HG03025 (cell line): ENCODE measurements at regions not wholly inside any gene's neighbourhood (a gene's known extent, or its start where the extent isn't known, plus 50 kb on each side); places are given as distances from the start of the nearest gene placed in this dataset.
"Not testable (repeated sequence)": the region's sequence is repeated elsewhere in the genome, so short reads cannot be mapped to it uniquely, and the experiment has no call there.

Experiments used
- ATAC-seq: cut with Tn5 transposase; IDR thresholded peaks from one replicate; pipeline ENCODE4 v1.9.1; 2021; ENCODE audit warnings: mild to moderate bottlenecking, moderate library complexity; ENCODE audit not compliant: unreplicated experiment, low FRiP score

DNA sequence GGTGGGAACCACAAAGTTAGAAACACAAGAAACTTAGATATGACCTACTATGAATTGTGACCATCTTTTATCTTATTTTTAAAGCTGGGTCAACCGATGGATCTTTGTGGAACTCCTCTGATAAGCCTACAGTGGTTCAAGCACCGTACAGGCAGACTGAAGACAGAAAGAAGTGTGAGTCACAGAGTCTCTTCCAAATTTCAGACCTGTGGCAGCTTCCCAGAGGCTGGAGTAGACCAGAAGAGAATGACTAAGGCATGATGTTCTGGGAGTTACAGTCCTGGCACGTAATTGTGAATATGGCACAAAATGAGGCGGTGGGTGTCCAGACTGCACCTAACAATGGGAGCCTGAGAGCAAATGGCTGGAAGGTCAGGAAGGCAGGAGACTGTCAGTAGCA lies 70.0 kb downstream of the LMO4 start:
- ATAC-seq = no peak

DNA sequence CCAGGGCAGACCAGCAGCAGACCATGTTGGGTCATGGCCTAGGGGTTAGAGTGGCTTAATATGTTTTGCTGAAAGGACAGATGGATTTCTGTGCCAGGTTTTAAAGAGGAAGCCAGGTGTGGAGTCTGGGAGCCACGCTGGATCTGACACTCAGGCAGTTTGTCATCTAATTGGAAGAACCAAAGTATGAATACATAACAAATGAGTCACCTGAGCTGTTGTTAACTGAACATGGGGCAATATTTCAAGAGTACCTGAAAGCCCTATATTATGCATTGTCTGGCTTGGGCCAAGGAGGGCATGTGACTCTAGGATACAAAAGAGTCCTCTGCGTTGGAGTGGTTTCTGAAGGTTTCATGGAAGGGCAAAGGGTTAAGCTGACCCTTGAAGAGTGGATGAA lies 70.6 kb downstream of the LMO4 start:
- ATAC-seq = no peak

DNA sequence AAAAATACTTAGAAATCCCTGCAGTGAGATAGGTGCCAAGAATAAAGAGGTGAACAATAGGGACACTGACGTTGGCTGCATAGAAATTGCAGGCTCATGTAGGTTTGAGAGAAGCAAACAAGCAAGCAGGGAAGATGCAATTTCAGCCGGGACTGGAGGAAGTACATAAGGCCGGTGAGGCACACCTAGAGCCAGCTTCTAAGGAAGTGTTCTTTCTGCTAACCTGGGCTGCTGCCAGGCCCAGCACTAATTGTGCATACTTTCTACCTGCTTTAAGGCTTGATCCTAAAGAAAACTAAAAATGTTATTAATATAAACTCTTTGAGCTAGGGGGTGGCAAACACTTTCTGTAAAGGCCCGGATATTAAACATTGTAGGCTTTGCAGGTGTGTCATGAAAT lies 71.0 kb downstream of the LMO4 start:
- no peak for ATAC-seq

DNA sequence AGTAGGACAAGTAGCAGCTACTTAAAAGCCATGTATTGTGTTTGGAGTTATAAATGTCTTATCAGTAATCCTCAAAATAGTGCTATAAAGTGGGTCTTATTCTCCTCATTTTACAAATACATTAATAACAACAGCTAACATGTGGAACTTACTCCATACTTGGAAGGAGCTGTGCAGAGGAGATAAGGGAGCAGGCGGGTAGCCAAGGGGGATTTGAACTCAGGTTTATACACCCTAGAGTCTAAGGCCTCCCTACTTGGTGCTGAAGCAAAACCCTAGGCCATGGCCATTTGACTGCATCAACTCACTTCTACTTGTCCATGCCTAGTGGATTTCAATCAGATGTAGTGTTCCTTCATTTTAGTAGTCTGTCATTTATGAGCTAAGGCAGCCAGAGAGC lies 72.1 kb downstream of the LMO4 start:
- ATAC-seq = no peak

DNA sequence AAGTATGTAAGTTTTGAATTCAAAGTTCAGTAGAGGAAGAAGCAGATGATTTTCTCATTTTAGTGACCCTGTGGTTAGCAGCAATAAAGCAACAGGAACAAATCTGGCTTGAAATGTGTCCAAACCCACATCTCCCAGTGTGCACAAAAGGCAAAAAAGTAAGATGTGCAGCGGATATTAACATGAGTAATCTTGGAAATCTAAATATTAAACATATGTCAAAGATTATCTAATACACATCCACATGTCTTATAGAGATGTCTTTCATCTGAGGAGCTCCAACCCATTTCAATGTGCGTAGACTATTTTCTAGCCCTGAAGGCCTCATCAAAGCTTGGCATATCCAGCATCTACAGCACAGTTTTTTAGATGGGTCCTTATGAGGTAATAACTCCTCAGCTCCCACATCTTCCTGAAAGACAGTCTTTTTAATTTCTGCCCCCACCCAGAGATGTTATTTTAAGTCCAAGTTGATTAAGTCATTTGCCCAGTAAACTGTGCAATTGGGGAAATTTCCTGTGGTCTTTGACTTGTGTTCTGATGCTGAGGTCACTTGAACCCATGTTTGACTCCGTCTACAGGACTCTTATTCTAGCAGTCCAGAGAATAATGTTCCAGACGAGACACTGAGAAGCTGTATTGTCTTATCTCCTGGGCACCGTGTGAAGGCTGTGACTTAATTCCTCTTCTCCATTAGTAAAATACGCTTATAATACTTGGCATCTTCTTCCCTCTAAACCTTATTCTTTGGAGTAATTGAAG lies 73.7 kb downstream of the LMO4 start:
- ATAC-seq = no peak

DNA sequence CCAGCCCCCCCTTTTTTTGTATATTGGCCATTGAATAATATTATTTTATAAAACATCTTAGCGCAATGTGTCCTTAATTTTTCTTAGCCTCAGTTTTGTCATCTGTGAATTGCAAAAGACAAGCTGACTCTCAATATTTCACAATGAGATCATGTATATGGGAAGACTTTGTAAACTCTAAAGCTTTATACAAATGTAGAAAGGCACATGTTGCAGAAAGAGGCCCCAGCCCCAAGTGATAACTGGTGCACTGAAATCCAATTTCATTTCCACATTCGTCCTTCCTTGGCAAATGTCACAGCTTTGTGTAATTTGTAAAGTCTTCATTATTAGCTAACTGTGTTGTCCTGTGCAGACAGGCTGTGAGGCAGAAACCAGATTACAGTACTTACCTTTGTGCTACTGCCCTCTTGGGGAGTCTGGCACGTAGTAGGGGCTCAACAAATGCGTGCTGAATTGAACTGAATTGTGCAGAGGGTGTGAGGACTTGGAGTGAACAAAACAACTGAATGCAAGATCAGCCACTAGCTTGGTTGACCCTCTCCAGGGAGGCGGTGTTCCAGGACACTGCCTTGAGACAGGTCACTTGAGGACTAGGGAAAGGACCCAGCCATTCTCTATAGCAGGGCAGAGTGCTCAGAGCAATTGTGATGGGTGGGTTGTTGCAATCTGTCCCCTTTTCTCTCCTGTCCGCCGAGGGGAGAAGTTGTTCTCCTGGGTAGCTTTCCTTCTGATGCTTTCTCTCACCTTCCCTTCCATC lies 74.6 kb downstream of the LMO4 start:
- no peak for ATAC-seq

DNA sequence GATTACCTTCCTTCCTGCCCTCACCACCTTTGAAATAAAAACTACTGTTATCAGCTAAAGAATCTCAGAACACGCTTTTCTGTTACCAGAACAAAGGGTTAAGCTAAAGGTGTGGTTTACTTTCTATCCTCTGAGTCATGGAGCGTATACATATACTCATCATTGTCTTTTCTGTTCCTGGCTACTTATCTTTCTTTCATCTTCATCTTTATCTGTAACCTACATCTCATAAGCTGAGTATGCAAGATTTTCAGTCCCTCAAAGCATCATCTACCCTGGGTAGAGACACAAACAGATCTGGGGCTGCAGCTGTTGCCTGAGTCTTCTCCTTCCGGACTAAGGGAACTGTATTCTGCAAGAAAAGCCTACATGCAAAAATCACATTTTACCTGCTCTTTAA lies 75.6 kb downstream of the LMO4 start:
- no peak for ATAC-seq

DNA sequence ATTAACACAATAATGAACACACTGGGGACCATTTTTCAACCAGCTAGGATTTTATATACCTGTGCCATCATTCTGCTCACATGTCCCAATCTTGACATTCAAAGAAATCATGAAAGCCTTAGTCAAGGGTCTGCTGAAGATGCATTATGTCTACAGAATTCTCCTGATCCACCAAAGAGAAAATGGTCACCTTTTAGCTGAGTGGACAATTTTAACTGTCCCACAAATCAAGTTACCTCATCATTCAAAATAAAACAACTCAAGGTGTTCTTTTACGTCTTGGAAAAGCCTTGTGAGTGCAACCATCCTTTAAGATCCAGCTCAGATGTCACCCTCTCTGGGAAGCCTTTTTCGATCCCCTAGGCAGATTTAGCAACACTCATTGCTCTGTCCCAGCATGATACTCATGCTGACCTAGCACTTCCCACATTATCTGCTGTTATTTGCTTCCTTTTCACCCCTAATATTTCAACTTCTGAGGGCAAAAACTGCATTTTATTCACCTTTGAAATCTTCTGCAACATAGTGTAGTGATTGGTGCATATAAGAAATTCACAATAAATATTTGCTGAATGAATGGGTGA lies 80.1 kb downstream of the LMO4 start:
- ATAC-seq = no peak

DNA sequence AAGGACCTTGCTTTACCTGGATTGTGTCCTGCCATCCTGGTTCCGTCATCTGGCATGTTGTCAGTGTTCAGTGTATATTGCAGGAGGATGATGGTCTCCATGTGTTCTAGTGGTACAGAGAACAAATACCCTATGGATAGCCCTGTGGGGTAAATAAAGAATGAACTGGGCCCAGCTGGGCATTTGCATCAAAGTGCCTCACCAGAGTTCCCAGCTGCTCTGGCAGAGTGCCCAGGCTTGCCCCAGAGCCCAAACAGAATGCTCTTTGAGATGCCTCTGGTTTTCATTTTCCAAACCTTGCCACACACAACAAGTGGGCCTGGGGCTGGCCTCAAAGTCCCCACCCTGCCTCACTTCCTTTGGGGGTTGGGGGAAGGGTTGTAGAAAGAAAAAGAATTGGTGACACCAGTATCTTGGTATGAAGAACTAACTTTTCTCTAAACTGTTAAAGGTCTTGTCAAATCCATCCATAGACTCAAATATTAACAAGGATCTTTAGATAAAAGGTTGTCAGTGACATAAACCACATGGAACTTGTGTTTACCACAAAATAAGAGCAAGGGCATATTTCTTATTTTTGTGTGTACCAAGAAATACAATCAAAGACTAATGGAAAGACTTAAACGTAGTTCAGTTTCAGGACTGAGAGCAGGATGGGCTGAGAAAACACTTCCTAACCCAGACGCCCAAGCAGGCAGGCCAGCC lies 82.2 kb downstream of the LMO4 start:
- ATAC-seq = no peak

DNA sequence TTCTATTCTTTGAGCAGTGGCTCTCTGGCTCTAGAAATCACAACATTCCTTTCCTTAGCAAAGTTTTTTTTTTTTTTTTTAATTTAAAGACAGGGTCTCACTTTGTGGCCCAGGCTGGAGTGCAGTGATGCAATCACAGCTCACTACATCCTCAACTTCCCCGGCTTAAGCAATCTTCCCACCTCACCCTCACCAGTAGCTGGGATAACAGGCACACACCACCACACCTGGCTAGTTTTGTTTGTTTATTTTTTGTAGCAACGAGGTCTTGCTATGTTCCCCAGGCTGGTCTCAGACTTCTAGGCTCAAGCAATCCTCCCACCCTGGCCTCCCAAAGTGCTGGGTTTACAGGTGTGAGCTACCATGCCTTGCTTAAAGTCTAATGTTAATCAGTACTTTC lies 85.2 kb downstream of the LMO4 start:
- ATAC-seq = not testable (repeated sequence)

DNA sequence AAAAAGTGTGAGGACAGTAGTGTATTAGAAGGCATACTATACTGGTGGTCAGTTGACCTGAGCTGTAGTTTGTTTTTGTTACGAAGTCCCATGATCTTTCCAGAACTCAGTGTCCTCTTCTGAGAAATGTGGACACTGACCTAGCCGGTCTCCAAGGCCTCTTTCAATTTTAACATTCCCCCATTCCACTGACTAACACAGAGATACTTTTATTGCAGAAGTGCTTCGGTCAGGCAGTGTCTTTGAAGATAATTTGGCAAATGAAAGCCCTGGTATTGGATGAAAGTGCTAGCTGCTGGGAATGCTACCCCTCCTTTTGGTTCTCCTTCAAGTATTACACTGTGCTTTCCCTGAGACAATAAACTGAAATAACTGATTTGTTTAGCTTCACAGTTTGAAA lies 89.4 kb downstream of the LMO4 start:
- no peak for ATAC-seq

DNA sequence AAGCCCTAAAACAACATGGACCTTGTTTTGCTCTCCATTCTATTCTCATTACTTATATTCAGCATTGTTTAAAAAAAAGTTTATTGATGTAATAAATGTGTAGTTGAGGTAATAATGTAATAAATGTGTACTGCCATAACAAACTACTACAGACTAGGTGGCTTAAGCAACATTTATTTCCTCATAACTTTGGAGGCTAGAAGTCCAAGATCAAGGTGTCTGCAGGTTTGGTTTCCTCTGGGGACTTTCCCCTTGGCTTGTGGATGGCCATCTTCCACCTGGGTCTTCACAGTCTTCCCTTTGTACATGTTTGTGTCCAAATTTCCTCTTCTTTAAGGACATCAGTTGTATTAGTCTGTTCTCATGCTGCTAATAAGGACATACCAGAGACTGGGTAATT lies 93.1 kb downstream of the LMO4 start:
- ATAC-seq = no peak

DNA sequence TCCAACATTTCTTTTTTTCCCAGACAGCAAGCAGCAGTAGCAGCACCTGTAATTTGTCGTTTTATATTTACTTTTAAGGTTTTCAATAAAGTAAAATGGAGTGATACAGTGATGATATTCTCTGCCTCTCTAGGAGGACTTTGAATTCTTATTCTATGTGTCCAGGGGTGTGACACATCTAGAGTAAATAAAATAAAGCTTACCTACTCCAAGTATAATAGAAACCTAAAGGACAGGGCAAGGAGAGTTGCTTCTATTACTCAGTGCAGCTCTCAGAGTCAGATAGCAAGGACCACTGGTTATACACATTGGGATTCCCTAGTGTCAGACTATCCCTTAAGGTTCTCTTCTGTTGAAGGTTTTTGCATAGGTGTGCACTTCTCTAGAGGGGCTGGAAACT lies 95.9 kb downstream of the LMO4 start:
- ATAC-seq = no peak

DNA sequence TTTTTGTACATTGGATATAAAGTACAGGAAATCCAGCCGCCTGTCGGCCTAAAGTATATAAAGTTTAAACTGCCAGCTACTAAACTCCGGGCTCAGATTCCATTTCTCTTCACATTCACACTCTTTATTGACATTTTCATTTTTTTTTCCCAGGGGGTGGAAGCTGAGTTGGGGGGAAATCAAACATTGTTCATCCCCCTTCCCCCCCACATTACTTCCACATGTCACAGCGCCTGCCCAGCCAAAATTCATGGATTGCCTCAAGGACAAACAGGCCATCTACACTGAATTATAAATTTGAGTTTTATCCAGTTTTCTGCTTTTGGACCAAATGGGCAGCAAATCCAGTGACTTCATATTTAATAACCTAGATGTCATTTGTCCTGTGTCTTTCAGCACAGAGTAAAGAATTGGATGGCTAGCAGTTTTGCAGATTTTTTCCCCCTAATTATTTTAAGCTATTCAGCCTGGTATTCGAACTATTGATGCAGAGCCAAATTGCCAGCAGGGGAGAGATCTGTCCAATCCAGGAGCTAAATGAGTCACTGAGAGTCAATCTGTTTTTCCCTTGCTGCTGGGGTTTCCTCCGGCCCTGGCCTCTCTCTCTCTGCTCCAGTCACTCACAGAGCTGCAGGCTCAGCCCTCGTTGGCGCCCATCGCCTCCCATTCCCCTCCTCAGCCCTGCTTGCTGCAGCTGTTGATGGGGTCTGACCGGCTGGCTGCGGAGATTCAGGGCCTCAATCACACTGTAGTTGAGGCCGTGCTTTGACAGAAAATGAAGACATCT lies 98.0 kb downstream of the LMO4 start:
- ATAC-seq = no peak

DNA sequence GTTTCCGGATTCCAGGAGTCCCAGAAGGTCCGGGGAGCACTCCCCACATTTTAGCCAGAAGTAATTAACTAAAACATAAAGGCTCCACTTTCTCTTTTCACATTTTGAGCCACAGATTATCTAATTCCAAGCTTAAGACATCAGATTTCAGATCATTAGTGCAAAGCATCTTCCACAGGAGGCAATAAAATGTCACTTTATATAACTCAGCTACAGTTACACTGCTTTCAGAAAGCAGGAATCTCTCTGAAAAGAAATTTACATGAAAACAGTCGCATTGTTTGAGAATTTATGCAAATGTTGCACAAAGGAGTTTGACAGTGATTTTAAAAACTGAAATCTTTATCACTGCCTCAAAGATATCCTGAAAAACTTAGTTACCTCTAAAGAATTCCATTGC lies 99.7 kb downstream of the LMO4 start:
- ATAC-seq = no peak

DNA sequence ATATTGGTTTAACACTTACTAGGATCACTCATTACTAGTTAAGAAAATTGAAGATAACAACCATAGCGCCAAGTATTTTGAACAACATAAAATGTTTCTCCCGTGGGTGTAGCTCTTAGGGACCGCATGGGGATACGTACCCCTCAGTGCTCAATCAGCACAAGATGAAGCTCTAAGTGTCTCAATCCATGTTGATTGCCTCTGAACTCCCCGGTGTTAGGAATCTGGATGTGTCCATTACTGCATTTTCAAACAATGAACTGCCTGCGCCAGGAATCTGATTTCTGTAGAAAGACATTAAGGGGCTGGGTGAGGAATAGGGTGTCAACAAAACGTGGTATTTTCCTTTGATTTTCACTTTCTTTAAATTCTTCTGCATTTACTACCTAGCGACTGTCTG lies 100.2 kb downstream of the LMO4 start:
- no peak for ATAC-seq

DNA sequence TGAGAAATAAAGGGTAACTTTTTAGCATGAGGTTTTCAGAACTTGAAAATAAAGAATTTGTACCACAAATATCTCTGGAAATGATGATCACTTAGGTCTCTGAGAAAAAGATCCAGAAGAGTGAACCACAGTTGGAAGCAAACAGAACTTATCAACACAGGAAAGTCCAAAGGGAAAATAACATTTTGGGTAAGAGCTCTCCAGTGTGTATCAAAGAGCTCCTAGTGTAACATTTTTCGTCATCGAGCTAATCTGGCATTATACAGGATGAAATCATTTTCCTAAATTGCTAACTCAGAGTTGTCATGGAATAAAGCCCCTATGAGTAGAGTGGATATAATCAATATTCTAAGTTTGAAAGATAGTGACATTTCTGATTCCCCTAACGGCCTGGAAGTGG lies 104.0 kb downstream of the LMO4 start:
- ATAC-seq = no peak

DNA sequence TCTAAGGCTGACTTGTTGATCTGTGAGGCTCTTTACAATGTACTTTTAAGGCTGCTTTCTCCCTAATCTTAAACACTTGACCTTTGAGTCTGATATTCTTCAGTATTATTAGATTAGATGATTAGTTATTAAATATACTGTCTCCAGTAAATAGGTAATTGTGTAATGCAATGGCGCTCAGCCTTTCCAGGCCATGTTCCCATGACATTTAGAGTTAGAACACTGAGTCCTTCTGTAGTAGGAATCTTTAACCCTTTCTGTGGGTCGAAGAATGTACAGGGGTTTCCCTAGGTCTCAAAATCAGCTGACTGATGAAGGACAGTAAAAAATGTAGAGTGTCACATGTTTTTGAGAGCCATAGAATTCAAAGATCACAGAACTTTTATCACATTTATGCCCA lies 104.4 kb downstream of the LMO4 start:
- not testable (repeated sequence) for ATAC-seq

DNA sequence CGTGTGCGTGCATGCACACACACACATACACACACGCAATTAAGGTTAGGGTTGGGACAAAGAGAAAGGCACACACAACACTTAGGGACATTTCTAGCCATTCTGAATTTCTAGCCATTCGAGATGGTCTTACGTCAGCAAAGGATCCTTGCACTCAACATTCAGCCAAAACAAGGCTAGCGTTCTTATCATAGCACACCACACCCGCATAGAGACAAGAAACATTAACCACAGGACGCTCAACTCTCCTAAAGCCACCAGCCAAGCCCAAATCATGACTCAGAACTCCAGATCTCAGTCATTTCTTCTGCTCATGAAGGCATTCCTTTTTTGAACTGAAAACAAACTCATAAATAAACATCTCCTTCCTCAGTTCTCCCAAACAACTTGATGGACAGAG lies 106.8 kb downstream of the LMO4 start:
- ATAC-seq = no peak

DNA sequence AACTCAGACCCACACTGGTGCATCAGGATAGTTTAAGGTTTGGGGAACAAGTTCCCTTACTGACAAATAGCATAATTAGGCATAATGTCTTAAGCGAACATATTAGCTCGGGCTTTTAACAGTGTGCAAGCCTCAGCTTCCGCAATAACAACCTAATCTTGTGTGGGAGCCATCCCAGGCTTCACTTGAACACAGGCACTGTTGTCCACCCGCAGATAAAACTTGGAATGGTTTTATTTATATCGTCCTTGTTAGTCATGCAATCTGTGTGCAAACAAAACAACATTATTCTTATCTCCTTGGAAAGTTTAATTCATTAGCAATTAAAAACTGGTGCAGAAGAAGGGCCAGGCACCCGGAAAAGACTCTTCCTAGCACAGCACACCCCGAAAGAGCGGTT lies 107.4 kb downstream of the LMO4 start:
- ATAC-seq = not testable (repeated sequence)
